Suprapubic skin (tissue), 4 donors: ENCODE measurements at regions not wholly inside any gene's neighbourhood (a gene's known extent, or its start where the extent isn't known, plus 50 kb on each side); places are given as distances from the start of the nearest gene placed in this dataset.

Experiments
- DNase-seq, 2 donors: peaks; one replicate each; pipeline ENCODE4 v3.0.0-alpha.2; 2019; ENCODE audit warnings: low spot score in 2 of 2
- H3K27ac ChIP-seq: fragments of 200-600 bp; sonication (generic); one replicate; pipeline ENCODE4 v1.5.1; 2019
- H3K27me3 ChIP-seq: fragments of 200-600 bp; sonication (generic); one replicate; pipeline ENCODE4 v1.5.1; 2019
- H3K36me3 ChIP-seq: fragments of 200-600 bp; sonication (generic); one replicate; pipeline ENCODE4 v1.5.1; 2019
- H3K4me1 ChIP-seq: fragments of 200-600 bp; sonication (generic); one replicate; pipeline ENCODE4 v1.5.1; 2019
- H3K4me3 ChIP-seq: fragments of 200-600 bp; sonication (generic); one replicate; pipeline ENCODE4 v1.5.1; 2019; ENCODE audit warnings: mild to moderate bottlenecking
- H3K9me3 ChIP-seq: fragments of 200-600 bp; sonication (generic); one replicate; pipeline ENCODE4 v1.5.1; 2019
- EP300 ChIP-seq: sonication (generic); formaldehyde crosslinking; IDR thresholded peaks from one replicate; pipeline ENCODE4 v1.6.1; 2017; ENCODE audit warnings: antibody characterized with exemption
- POLR2A ChIP-seq, 2 donors: fragments of 450-650 bp; IDR thresholded peaks; one replicate each; pipeline ENCODE4 v1.6.1; 2017; ENCODE audit warnings: antibody characterized with exemption in 2 of 2, mild to moderate bottlenecking in 2 of 2, moderate library complexity in 2 of 2
- POLR2AphosphoS5 ChIP-seq, 3 donors: sonication (generic); formaldehyde crosslinking; IDR thresholded peaks; one replicate each; pipeline ENCODE4 v1.6.1; 2017; ENCODE audit warnings: antibody characterized with exemption in 3 of 3
- WGBS: methylation state at CpG from one replicate; pipeline ENCODE4 v1.1.5; 2018; 5-methylcytosine and 5-hydroxymethylcytosine counted together
- TF ChIP-seq, protein P1 (sequence below), 2 donors: fragments of 200-600 bp in 1 of 2; fragments of 450-650 bp in 1 of 2; sonication (generic) in 1 of 2; IDR thresholded peaks; one replicate each; pipeline ENCODE4 v1.5.1; 2016 to 2019; ENCODE audit warnings: antibody characterized with exemption in 2 of 2, mild to moderate bottlenecking in 1 of 2, moderate library complexity in 1 of 2

GRCh38 chr20:61115364-61116065 is 136.5 kb upstream of the CDH4 start:
- WGBS: 54% methylated on average over 8 of the region's 8 CpGs

GRCh38 chr20:61117725-61118124 is 134.3 kb upstream of the CDH4 start:
- no peaks in the 10 kb centered on the region for H3K36me3 ChIP-seq
- WGBS: 69% methylated on average over 5 of the region's 5 CpGs
- no peak for DNase-seq
- no peak overlapping the region for H3K27ac ChIP-seq
- no peaks in the 10 kb centered on the region for H3K4me1 ChIP-seq
- no peak overlapping the region for H3K4me3 ChIP-seq
- TF ChIP-seq, protein P1, sequence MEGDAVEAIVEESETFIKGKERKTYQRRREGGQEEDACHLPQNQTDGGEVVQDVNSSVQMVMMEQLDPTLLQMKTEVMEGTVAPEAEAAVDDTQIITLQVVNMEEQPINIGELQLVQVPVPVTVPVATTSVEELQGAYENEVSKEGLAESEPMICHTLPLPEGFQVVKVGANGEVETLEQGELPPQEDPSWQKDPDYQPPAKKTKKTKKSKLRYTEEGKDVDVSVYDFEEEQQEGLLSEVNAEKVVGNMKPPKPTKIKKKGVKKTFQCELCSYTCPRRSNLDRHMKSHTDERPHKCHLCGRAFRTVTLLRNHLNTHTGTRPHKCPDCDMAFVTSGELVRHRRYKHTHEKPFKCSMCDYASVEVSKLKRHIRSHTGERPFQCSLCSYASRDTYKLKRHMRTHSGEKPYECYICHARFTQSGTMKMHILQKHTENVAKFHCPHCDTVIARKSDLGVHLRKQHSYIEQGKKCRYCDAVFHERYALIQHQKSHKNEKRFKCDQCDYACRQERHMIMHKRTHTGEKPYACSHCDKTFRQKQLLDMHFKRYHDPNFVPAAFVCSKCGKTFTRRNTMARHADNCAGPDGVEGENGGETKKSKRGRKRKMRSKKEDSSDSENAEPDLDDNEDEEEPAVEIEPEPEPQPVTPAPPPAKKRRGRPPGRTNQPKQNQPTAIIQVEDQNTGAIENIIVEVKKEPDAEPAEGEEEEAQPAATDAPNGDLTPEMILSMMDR (IDR thresholded peaks at IDR 0.05): no peak
- TF ChIP-seq POLR2AphosphoS5 (IDR thresholded peaks at IDR 0.05) (no peak), EP300 (no peak), POLR2A (IDR thresholded peaks at IDR 0.05) (no peak)
- no peaks in the 10 kb centered on the region for H3K9me3 ChIP-seq
- H3K27me3 ChIP-seq: peaks cover 21% of the 10 kb centered on the region

More at GRCh38 chr20:61115364-61116065, 136.5 kb upstream of the CDH4 start:
- no peak overlapping the region for H3K27ac ChIP-seq
- H3K27me3 ChIP-seq: peaks cover 26% of the 10 kb centered on the region
- H3K36me3 ChIP-seq: no peaks in the 10 kb centered on the region
- DNase-seq: no peak
- H3K4me3 ChIP-seq: no peak overlapping the region
- no peak for TF ChIP-seq EP300
- no peak for TF ChIP-seq POLR2A (IDR thresholded peaks at IDR 0.05)
- TF ChIP-seq POLR2AphosphoS5 (IDR thresholded peaks at IDR 0.05): no peak
- TF ChIP-seq, protein P1 (IDR thresholded peaks at IDR 0.05): no peak
- no peaks in the 10 kb centered on the region for H3K4me1 ChIP-seq
- H3K9me3 ChIP-seq: no peaks in the 10 kb centered on the region

GRCh38 chr20:61118429-61119224 is 133.4 kb upstream of the CDH4 start:
- H3K4me1 ChIP-seq: no peaks in the 10 kb centered on the region
- H3K27me3 ChIP-seq: peaks cover 20% of the 10 kb centered on the region
- no peaks in the 10 kb centered on the region for H3K9me3 ChIP-seq
- TF ChIP-seq POLR2AphosphoS5 (IDR thresholded peaks at IDR 0.05): no peak
- TF ChIP-seq, protein P1 (IDR thresholded peaks at IDR 0.05): no peak
- TF ChIP-seq POLR2A (IDR thresholded peaks at IDR 0.05): no peak
- TF ChIP-seq EP300: no peak
- no peak overlapping the region for H3K4me3 ChIP-seq
- no peak for DNase-seq
- 80% methylated on average over 14 of the region's 14 CpGs for WGBS
- H3K36me3 ChIP-seq: no peaks in the 10 kb centered on the region
- no peak overlapping the region for H3K27ac ChIP-seq

- H3K36me3 ChIP-seq: no peaks in the 10 kb centered on the region
- TF ChIP-seq POLR2A (IDR thresholded peaks at IDR 0.05): no peak
- TF ChIP-seq, protein P1 (IDR thresholded peaks at IDR 0.05): no peak
- no peak for TF ChIP-seq POLR2AphosphoS5 (IDR thresholded peaks at IDR 0.05)
- TF ChIP-seq EP300: no peak
- no peaks in the 10 kb centered on the region for H3K9me3 ChIP-seq
- peaks cover 17% of the 10 kb centered on the region for H3K27me3 ChIP-seq
- 50% methylated on average over 10 of the region's 10 CpGs for WGBS
- H3K27ac ChIP-seq: no peak overlapping the region
- H3K4me1 ChIP-seq: no peaks in the 10 kb centered on the region
- H3K4me3 ChIP-seq: no peak overlapping the region
- no peak for DNase-seq
Observed at GRCh38 chr20:61119273-61119672, 132.8 kb upstream of the CDH4 start.

- Histone ChIP-seq H3K4me3 (no peak overlapping the region), H3K4me1 (no peaks in the 10 kb centered on the region), H3K36me3 (no peaks in the 10 kb centered on the region), H3K27me3 (peaks cover 17% of the 10 kb centered on the region), H3K27ac (no peak overlapping the region), H3K9me3 (no peaks in the 10 kb centered on the region)
- no peak for DNase-seq
- 54% methylated on average over 12 of the region's 12 CpGs for WGBS
- TF ChIP-seq, protein P1 (IDR thresholded peaks at IDR 0.05): no peak
- TF ChIP-seq POLR2A (IDR thresholded peaks at IDR 0.05): no peak
- no peak for TF ChIP-seq POLR2AphosphoS5 (IDR thresholded peaks at IDR 0.05)
- no peak for TF ChIP-seq EP300
Observed at GRCh38 chr20:61119794-61120410, 132.2 kb upstream of the CDH4 start.
